SK-N-SH (cell line): ENCODE measurements at regions not wholly inside any gene's neighbourhood (a gene's known extent, or its start where the extent isn't known, plus 50 kb on each side); places are given as distances from the start of the nearest gene placed in this dataset.

Experiments
- CTCF ChIA-PET: fragments of 300-600, 350-600 bp; formaldehyde crosslinking; extraction: SDS; loops from one replicate; lab custom pipeline; 2021; lab: Yijun Ruan, JAX
- POLR2A ChIA-PET: fragments of 350-600 bp; sonication (Branson Sonifier 250); formaldehyde crosslinking; extraction: SDS; loops from one replicate; lab custom pipeline; 2020; ENCODE audit warnings: antibody characterized with exemption, inconsistent platforms; lab: Yijun Ruan, JAX
- DNase-seq: peaks from one replicate; pipeline ENCODE4 v3.0.0; 2012
- H2AFZ ChIP-seq: fragments of 200-600 bp; sonication (generic); 2 replicates; pipeline ENCODE4 v1.8.1; 2016; ENCODE audit warnings: antibody characterized with exemption, mild to moderate bottlenecking, low read depth
- H3F3A ChIP-seq: fragments of 200-600 bp; sonication (generic); replicated peaks from 2 replicates; pipeline ENCODE3; 2016; ENCODE audit warnings: antibody characterized with exemption, mild to moderate bottlenecking; ENCODE audit not compliant: insufficient read depth
- H3K27ac ChIP-seq, 2 experiments: fragments of 200-500 bp in 1 of 2; fragments of 200-600 bp in 1 of 2; sonication (Bioruptor generic) in 1 of 2; sonication (generic), shearing (Covaris generic) in 1 of 2; 2 replicates each; pipeline versions ENCODE4 v1.5.1 to v1.6.1; 2014 to 2016; ENCODE audit warnings: low read depth in 2 of 2, inconsistent platforms in 1 of 2, low read length in 1 of 2, mild to moderate bottlenecking in 1 of 2, mixed read lengths in 1 of 2
- H3K27me3 ChIP-seq: fragments of 200-600 bp; sonication (generic), shearing (Covaris generic); 2 replicates; pipeline ENCODE4 v1.6.1; 2016; ENCODE audit warnings: mixed run types; ENCODE audit not compliant: insufficient read depth
- H3K36me3 ChIP-seq, 2 experiments: fragments of 200-500 bp in 1 of 2; fragments of 200-600 bp in 1 of 2; sonication (Bioruptor generic) in 1 of 2; sonication (generic) in 1 of 2; replicated peaks in 1 of 2; 2 replicates each; pipeline versions ENCODE3 to v1.5.1; 2014 to 2016; ENCODE audit warnings: low read length in 1 of 2, mild to moderate bottlenecking in 1 of 2; ENCODE audit not compliant: insufficient read depth in 2 of 2, control insufficient read depth in 1 of 2
- H3K4me1 ChIP-seq, 2 experiments: fragments of 200-500 bp in 1 of 2; fragments of 200-600 bp in 1 of 2; sonication (Bioruptor generic) in 1 of 2; sonication (generic), shearing (Covaris generic) in 1 of 2; 2 replicates each; pipeline versions ENCODE4 v1.5.1 to v1.6.1; 2014 to 2016; ENCODE audit warnings: low read depth in 1 of 2, low read length in 1 of 2, mixed run types in 1 of 2; ENCODE audit not compliant: insufficient read depth in 2 of 2, control insufficient read depth in 1 of 2
- H3K4me2 ChIP-seq: fragments of 200-600 bp; sonication (generic), shearing (Covaris generic); 2 replicates; pipeline ENCODE4 v1.6.1; 2017; ENCODE audit warnings: mixed run types
- H3K4me3 ChIP-seq, 2 experiments: fragments of 200-500 bp in 1 of 2; fragments of 200-600 bp in 1 of 2; sonication (Bioruptor generic) in 1 of 2; sonication (generic), shearing (Covaris generic) in 1 of 2; 2 replicates each; pipeline versions ENCODE4 v1.5.1 to v1.8.1; 2014 to 2016; ENCODE audit warnings: low read depth in 2 of 2, inconsistent platforms in 1 of 2, low read length in 1 of 2, mild to moderate bottlenecking in 1 of 2, mixed read lengths in 1 of 2, moderate library complexity in 1 of 2
- H3K79me2 ChIP-seq: fragments of 200-600 bp; sonication (generic); 2 replicates; pipeline ENCODE4 v1.8.1; 2017; ENCODE audit warnings: mild to moderate bottlenecking; ENCODE audit not compliant: insufficient read depth
- H3K9ac ChIP-seq: fragments of 200-600 bp; sonication (generic); 2 replicates; pipeline ENCODE4 v1.6.1; 2017; ENCODE audit warnings: mixed run types
- H3K9me2 ChIP-seq: fragments of 200-600 bp; sonication (generic); 2 replicates; pipeline ENCODE4 v1.6.1; 2017; ENCODE audit warnings: mixed run types
- H3K9me3 ChIP-seq: fragments of 200-600 bp; sonication (generic); 2 replicates; pipeline ENCODE4 v1.6.1; 2017; ENCODE audit warnings: mixed run types, mild to moderate bottlenecking, moderate library complexity
- H4K20me1 ChIP-seq: fragments of 200-600 bp; sonication (generic); 2 replicates; pipeline ENCODE4 v1.6.1; 2017; ENCODE audit warnings: mild to moderate bottlenecking, mixed run types; ENCODE audit not compliant: insufficient read depth
- CHD2 ChIP-seq: fragments of 150-350 bp; IDR thresholded peaks from 2 replicates; pipeline ENCODE4 v1.6.1; 2018; ENCODE audit warnings: low read length; ENCODE audit not compliant: partially characterized antibody
- EP300 ChIP-seq, 2 experiments: IDR thresholded peaks; 2 replicates each; pipeline versions ENCODE4 v1.4.0 to v1.6.1; 2012; ENCODE audit warnings: borderline replicate concordance in 1 of 2, low read depth in 1 of 2, low read length in 1 of 2
- EZH2phosphoT487 ChIP-seq: fragments of 200-600 bp; sonication (generic); IDR thresholded peaks from 2 replicates; pipeline ENCODE4 v1.6.1; 2017; ENCODE audit warnings: low read depth, mixed run types, mild to moderate bottlenecking, antibody characterized with exemption, moderate library complexity, borderline replicate concordance
- FOXM1 ChIP-seq: IDR thresholded peaks from 2 replicates; pipeline ENCODE4 v1.4.0; 2012; ENCODE audit warnings: low read depth, mild to moderate bottlenecking
- GABPA ChIP-seq: IDR thresholded peaks from 2 replicates; pipeline ENCODE4 v1.4.0; 2012; ENCODE audit warnings: low read depth, mild to moderate bottlenecking
- MXI1 ChIP-seq: IDR thresholded peaks from 2 replicates; pipeline ENCODE4 v1.6.1; 2012; ENCODE audit warnings: mild to moderate bottlenecking, low read depth, low read length, improper control_type of control experiment
- POLR2AphosphoS5 ChIP-seq: IDR thresholded peaks from 2 replicates; pipeline ENCODE4 v1.6.1; 2012; ENCODE audit warnings: low read depth, low read length
- SIN3A ChIP-seq: IDR thresholded peaks from 2 replicates; pipeline ENCODE4 v1.6.1; 2012; ENCODE audit warnings: low read depth, mild to moderate bottlenecking, low read length, moderate library complexity, borderline replicate concordance
- YY1 ChIP-seq: IDR thresholded peaks from 2 replicates; pipeline ENCODE4 v1.4.0; 2012; ENCODE audit warnings: low read depth, mild to moderate bottlenecking
- WGBS: methylation state at CpG from one replicate; pipeline ENCODE4 v1.1.6; 2017; ENCODE audit warnings: low lambda C conversion rate; 5-methylcytosine and 5-hydroxymethylcytosine counted together
- TF ChIP-seq, protein P1 (sequence below): fragments of 150-350 bp; IDR thresholded peaks from 2 replicates; pipeline ENCODE4 v1.6.1; 2016; ENCODE audit warnings: mild to moderate bottlenecking, low read depth, low read length
- TF ChIP-seq, protein P2 (sequence below): IDR thresholded peaks from 2 replicates; pipeline ENCODE4; 2012
- TF ChIP-seq, protein P3 (sequence below): IDR thresholded peaks from 2 replicates; pipeline ENCODE4 v1.4.0; 2012; ENCODE audit warnings: low read depth, borderline replicate concordance
- TF ChIP-seq, protein P4 (sequence below): IDR thresholded peaks from 2 replicates; pipeline ENCODE4 v1.6.1; 2012; ENCODE audit warnings: mild to moderate bottlenecking, low read depth, low read length, moderate library complexity

DNA sequence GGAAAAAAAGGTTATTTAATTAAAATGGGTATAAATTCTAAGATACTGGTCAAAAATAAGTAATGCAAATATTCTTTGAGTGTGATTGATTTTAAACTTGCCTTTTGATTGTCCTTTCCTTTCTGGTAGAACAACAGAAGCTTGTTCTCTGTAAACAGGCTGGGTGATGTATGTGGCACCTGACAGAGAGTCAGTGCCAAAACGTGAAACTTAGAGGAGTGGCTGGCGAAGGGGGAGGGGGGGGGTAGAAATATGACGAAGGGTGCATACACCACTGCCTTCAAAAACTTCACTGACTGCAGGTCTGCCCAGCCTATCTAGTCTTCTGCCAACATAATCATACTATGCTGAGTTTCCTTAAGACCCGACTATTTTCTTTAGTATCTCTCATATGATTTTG, 629.8 kb upstream of the SEMA6A start (continued):
- TF ChIP-seq, protein P1, sequence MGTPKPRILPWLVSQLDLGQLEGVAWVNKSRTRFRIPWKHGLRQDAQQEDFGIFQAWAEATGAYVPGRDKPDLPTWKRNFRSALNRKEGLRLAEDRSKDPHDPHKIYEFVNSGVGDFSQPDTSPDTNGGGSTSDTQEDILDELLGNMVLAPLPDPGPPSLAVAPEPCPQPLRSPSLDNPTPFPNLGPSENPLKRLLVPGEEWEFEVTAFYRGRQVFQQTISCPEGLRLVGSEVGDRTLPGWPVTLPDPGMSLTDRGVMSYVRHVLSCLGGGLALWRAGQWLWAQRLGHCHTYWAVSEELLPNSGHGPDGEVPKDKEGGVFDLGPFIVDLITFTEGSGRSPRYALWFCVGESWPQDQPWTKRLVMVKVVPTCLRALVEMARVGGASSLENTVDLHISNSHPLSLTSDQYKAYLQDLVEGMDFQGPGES = no peak
- TF ChIP-seq, all 33 proteins: peak for 0

DNA sequence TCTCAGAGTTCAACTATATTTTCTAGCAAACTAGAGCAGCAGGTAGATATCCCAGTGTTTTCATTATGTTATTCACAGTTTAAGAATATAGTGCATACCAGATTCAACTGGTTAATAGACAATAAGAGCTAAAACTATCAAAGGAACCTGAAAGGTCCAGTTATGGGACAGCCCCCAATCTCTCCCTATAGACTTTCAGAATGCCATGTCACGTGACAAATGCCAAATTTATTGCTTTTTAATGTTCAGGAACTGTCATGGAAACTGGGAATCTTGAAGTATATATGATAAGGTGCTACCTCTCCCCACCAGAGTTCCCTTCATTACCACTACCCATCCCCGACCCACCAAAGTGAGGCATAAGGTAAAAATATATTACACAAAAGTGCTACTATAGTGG, 629.0 kb upstream of the SEMA6A start:
- H4K20me1 ChIP-seq = no peaks in the 10 kb centered on the region
- no peaks in the 10 kb centered on the region for H3K27me3 ChIP-seq
- no peaks in the 10 kb centered on the region for H3K36me3 ChIP-seq
- no peaks in the 10 kb centered on the region for H3K9me3 ChIP-seq
- no peak overlapping the region for H3K9ac ChIP-seq
- no peaks in the 10 kb centered on the region for H3K79me2 ChIP-seq
- 13% methylated on average over 2 of the region's 2 CpGs for WGBS
- no peak overlapping the region for H3K4me3 ChIP-seq
- TF ChIP-seq CHD2 (no peak), POLR2AphosphoS5 (no peak), YY1 (no peak), EP300 (IDR thresholded peaks at IDR 0.05; ENCODE audit: borderline replicate concordance in 1 of 2, low read depth in 1 of 2, low read length in 1 of 2) (no peak), FOXM1 (no peak), MXI1 (no peak), GABPA (no peak), SIN3A (no peak), EZH2phosphoT487 (no peak)
- TF ChIP-seq, protein P2, sequence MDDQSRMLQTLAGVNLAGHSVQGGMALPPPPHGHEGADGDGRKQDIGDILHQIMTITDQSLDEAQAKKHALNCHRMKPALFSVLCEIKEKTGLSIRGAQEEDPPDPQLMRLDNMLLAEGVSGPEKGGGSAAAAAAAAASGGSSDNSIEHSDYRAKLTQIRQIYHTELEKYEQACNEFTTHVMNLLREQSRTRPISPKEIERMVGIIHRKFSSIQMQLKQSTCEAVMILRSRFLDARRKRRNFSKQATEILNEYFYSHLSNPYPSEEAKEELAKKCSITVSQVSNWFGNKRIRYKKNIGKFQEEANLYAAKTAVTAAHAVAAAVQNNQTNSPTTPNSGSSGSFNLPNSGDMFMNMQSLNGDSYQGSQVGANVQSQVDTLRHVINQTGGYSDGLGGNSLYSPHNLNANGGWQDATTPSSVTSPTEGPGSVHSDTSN = no peak
- TF ChIP-seq, protein P3, sequence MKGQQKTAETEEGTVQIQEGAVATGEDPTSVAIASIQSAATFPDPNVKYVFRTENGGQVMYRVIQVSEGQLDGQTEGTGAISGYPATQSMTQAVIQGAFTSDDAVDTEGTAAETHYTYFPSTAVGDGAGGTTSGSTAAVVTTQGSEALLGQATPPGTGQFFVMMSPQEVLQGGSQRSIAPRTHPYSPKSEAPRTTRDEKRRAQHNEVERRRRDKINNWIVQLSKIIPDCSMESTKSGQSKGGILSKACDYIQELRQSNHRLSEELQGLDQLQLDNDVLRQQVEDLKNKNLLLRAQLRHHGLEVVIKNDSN = no peak
- TF ChIP-seq, protein P4, sequence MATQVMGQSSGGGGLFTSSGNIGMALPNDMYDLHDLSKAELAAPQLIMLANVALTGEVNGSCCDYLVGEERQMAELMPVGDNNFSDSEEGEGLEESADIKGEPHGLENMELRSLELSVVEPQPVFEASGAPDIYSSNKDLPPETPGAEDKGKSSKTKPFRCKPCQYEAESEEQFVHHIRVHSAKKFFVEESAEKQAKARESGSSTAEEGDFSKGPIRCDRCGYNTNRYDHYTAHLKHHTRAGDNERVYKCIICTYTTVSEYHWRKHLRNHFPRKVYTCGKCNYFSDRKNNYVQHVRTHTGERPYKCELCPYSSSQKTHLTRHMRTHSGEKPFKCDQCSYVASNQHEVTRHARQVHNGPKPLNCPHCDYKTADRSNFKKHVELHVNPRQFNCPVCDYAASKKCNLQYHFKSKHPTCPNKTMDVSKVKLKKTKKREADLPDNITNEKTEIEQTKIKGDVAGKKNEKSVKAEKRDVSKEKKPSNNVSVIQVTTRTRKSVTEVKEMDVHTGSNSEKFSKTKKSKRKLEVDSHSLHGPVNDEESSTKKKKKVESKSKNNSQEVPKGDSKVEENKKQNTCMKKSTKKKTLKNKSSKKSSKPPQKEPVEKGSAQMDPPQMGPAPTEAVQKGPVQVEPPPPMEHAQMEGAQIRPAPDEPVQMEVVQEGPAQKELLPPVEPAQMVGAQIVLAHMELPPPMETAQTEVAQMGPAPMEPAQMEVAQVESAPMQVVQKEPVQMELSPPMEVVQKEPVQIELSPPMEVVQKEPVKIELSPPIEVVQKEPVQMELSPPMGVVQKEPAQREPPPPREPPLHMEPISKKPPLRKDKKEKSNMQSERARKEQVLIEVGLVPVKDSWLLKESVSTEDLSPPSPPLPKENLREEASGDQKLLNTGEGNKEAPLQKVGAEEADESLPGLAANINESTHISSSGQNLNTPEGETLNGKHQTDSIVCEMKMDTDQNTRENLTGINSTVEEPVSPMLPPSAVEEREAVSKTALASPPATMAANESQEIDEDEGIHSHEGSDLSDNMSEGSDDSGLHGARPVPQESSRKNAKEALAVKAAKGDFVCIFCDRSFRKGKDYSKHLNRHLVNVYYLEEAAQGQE = no peak
- DNase-seq = no peak
- H3K4me1 ChIP-seq = peaks cover 0 to 5% of the 10 kb centered on the region in 2 experiments; a peak in 2 of 4 replicates
- no peak overlapping the region for H3K27ac ChIP-seq
- H3F3A ChIP-seq = no peaks in the 10 kb centered on the region
- H3K9me2 ChIP-seq = no peaks in the 10 kb centered on the region
- H3K4me2 ChIP-seq = no peak overlapping the region
- ChIA-PET POLR2A (no interaction called here), CTCF (no interaction called here)
- no peak overlapping the region for H2AFZ ChIP-seq
